IMR-90 (cell line): ENCODE measurements at regions not wholly inside any gene's neighbourhood (a gene's known extent, or its start where the extent isn't known, plus 50 kb on each side); places are given as distances from the start of the nearest gene placed in this dataset.

Source experiments
- ATAC-seq: fragments of 200-7000 bp; cut with Tn5 transposase; 2 replicates; pipeline ENCODE4 v1.9.1; 2020; ENCODE audit warnings: low read depth, mild to moderate bottlenecking, moderate library complexity
- BruUV-seq: library from RNA; stranded (reverse); fragments of 400-500 nt; replicated peaks from 2 replicates; lab custom pipeline; 2021; lab: Mats Ljungman, UMichigan
- CTCF ChIA-PET: fragments of 300-600 bp; formaldehyde crosslinking; extraction: SDS; loops from one replicate; lab custom pipeline; 2021; ENCODE audit warnings: antibody characterized with exemption; lab: Yijun Ruan, JAX
- POLR2A ChIA-PET: fragments of 300-600 bp; sonication (Branson Sonifier 250); formaldehyde crosslinking; loops from one replicate; lab custom pipeline; 2022; ENCODE audit warnings: antibody characterized with exemption; ENCODE audit not compliant: unreplicated experiment; lab: Charles Lee
- DNase-seq: peaks from one replicate; pipeline ENCODE4 v3.0.0; 2013
- H2AFZ ChIP-seq: replicated peaks from 2 replicates; pipeline ENCODE3; 2013; ENCODE audit warnings: low read length, mild to moderate bottlenecking; ENCODE audit not compliant: poor library complexity
- H2AK5ac ChIP-seq: 2 replicates; pipeline ENCODE4 v1.6.1; 2013; ENCODE audit warnings: low read depth, low read length, inconsistent platforms
- H2AK9ac ChIP-seq: replicated peaks from 2 replicates; pipeline ENCODE3; 2013; ENCODE audit warnings: mild to moderate bottlenecking, low read depth, low read length, moderate library complexity; ENCODE audit not compliant: poor library complexity
- H2BK120ac ChIP-seq: 2 replicates; pipeline ENCODE4 v1.6.1; 2013; ENCODE audit warnings: low read depth, low read length, inconsistent platforms
- H2BK15ac ChIP-seq: 3 replicates; pipeline ENCODE4 v1.6.1; 2013; ENCODE audit warnings: low read depth, low read length, inconsistent platforms
- H2BK20ac ChIP-seq: 2 replicates; pipeline ENCODE4 v1.6.1; 2013; ENCODE audit warnings: low read depth, mild to moderate bottlenecking, inconsistent platforms, low read length, moderate library complexity
- H2BK5ac ChIP-seq: 2 replicates; pipeline ENCODE4 v1.6.1; 2013; ENCODE audit warnings: mild to moderate bottlenecking, low read depth, low read length, inconsistent platforms; ENCODE audit not compliant: poor library complexity, severe bottlenecking
- H3K14ac ChIP-seq: replicated peaks from 2 replicates; pipeline ENCODE4 v1.6.1; 2013; ENCODE audit warnings: low read depth, low read length, inconsistent platforms
- H3K18ac ChIP-seq: 2 replicates; pipeline ENCODE4 v1.6.1; 2013; ENCODE audit warnings: low read depth, low read length, control low read depth
- H3K23ac ChIP-seq: 2 replicates; pipeline ENCODE4 v1.6.1; 2013; ENCODE audit warnings: low read depth, low read length, inconsistent platforms
- H3K27ac ChIP-seq: 2 replicates; pipeline ENCODE4 v1.5.1; 2013; ENCODE audit warnings: mild to moderate bottlenecking, control low read depth, low read length; ENCODE audit not compliant: insufficient read depth
- H3K27me3 ChIP-seq: 2 replicates; pipeline ENCODE4 v1.6.1; 2013; ENCODE audit warnings: low read length; ENCODE audit not compliant: control insufficient read depth, insufficient read depth
- H3K36me3 ChIP-seq: 2 replicates; pipeline ENCODE4 v1.6.1; 2013; ENCODE audit warnings: low read length, mixed read lengths; ENCODE audit not compliant: control insufficient read depth, insufficient read depth
- H3K4ac ChIP-seq: 2 replicates; pipeline ENCODE4 v1.6.1; 2013; ENCODE audit warnings: low read depth, low read length, inconsistent platforms
- H3K4me1 ChIP-seq: 2 replicates; pipeline ENCODE4 v1.6.1; 2013; ENCODE audit warnings: low read length, mixed read lengths; ENCODE audit not compliant: control insufficient read depth, insufficient read depth
- H3K4me2 ChIP-seq: 2 replicates; pipeline ENCODE4 v1.6.1; 2013; ENCODE audit warnings: low read depth, mild to moderate bottlenecking, control low read depth, low read length, moderate library complexity
- H3K4me3 ChIP-seq: 2 replicates; pipeline ENCODE4 v1.5.1; 2013; ENCODE audit warnings: low read depth, mild to moderate bottlenecking, control low read depth, low read length, moderate library complexity; ENCODE audit not compliant: insufficient read depth
- H3K56ac ChIP-seq: 2 replicates; pipeline ENCODE4 v1.6.1; 2013; ENCODE audit warnings: low read length, inconsistent platforms; ENCODE audit not compliant: insufficient read depth; ENCODE audit errors: extremely low read depth
- H3K79me1 ChIP-seq, 2 experiments: 2 replicates each; pipeline ENCODE4 v1.6.1; 2013; ENCODE audit warnings: low read length in 2 of 2, inconsistent platforms in 1 of 2, low read depth in 1 of 2
- H3K9ac ChIP-seq: 2 replicates; pipeline ENCODE4 v1.6.1; 2013; ENCODE audit warnings: low read depth, low read length, control low read depth
- H3K9me1 ChIP-seq: 2 replicates; pipeline ENCODE4 v1.6.1; 2013; ENCODE audit warnings: low read length, inconsistent platforms; ENCODE audit not compliant: insufficient read depth
- H3K9me3 ChIP-seq: 2 replicates; pipeline ENCODE4 v1.6.1; 2013; ENCODE audit warnings: low read length; ENCODE audit not compliant: control insufficient read depth, insufficient read depth
- H4K20me1 ChIP-seq: 2 replicates; pipeline ENCODE4 v1.6.1; 2013; ENCODE audit warnings: low read length, inconsistent platforms; ENCODE audit not compliant: insufficient read depth
- H4K5ac ChIP-seq: 2 replicates; pipeline ENCODE4 v1.6.1; 2013; ENCODE audit warnings: mild to moderate bottlenecking, low read depth, low read length, control low read depth
- H4K8ac ChIP-seq, 2 experiments: 2 replicates each; pipeline ENCODE4 v1.6.1; 2013; ENCODE audit warnings: low read depth in 2 of 2, low read length in 2 of 2, control low read depth in 1 of 2, inconsistent platforms in 1 of 2
- H4K91ac ChIP-seq: 2 replicates; pipeline ENCODE4 v1.6.1; 2013; ENCODE audit warnings: low read depth, low read length, inconsistent platforms; ENCODE audit not compliant: insufficient read depth
- CEBPB ChIP-seq: IDR thresholded peaks from 2 replicates; pipeline ENCODE4 v1.6.1; 2012; ENCODE audit warnings: low read depth, low read length, improper control_type of control experiment
- CHD1 ChIP-seq: IDR thresholded peaks from 2 replicates; pipeline ENCODE4 v1.6.1; 2012; ENCODE audit warnings: low read depth, low read length, improper control_type of control experiment
- MXI1 ChIP-seq: IDR thresholded peaks from 2 replicates; pipeline ENCODE4 v1.6.1; 2012; ENCODE audit warnings: low read depth, mild to moderate bottlenecking, low read length, moderate library complexity, borderline replicate concordance
- NFE2L2 ChIP-seq: fragments of 150-350 bp; IDR thresholded peaks from 2 replicates; pipeline ENCODE4 v1.6.1; 2016; ENCODE audit warnings: low read depth, mild to moderate bottlenecking, low read length
- RAD21 ChIP-seq: IDR thresholded peaks from 2 replicates; pipeline ENCODE4 v1.6.1; 2012; ENCODE audit warnings: low read length, improper control_type of control experiment
- SMC3 ChIP-seq: fragments of 150-350 bp; IDR thresholded peaks from 2 replicates; pipeline ENCODE4 v1.6.1; 2016; ENCODE audit warnings: low read depth, mild to moderate bottlenecking, antibody characterized with exemption, low read length, moderate library complexity
- WGBS, 2 experiments: methylation state at CpG; one replicate each; pipeline versions ENCODE4 v1.1.5 to v1.1.7; 2013; ENCODE audit warnings: missing lambda C conversion rate in 2 of 2; ENCODE audit not compliant: insufficient read length in 1 of 2; ENCODE audit errors: extremely low coverage in 2 of 2; 5-methylcytosine and 5-hydroxymethylcytosine counted together
- dilution Hi-C: fragments of 300-500 bp; cut with HindIII; formaldehyde crosslinking; loops from one replicate; pipeline ENCODE4 v1.14.3; 2018; ENCODE audit warnings: low sequenced_read_pairs; ENCODE audit not compliant: unreplicated experiment
- in situ Hi-C: fragments of 300-500 bp; cut with MboI; formaldehyde crosslinking; loops from 3 replicates; pipeline ENCODE4 v1.14.3; 2019; ENCODE audit warnings: low sequenced_read_pairs, inconsistent platforms, mixed read lengths
- intact Hi-C: fragments of 100-400 bp; cut with micrococcal nuclease; formaldehyde crosslinking; loops from 2 replicates; pipeline ENCODE4 v1.10.0; 2022
- TF ChIP-seq, protein P1 (sequence below): fragments of 150-350 bp; IDR thresholded peaks from 2 replicates; pipeline ENCODE4 v1.6.1; 2017; ENCODE audit warnings: mild to moderate bottlenecking, antibody characterized with exemption, low read length, low read depth
- TF ChIP-seq, protein P2 (sequence below): fragments of 150-350 bp; IDR thresholded peaks from 2 replicates; pipeline ENCODE4 v1.6.1; 2016; ENCODE audit warnings: low read depth, mild to moderate bottlenecking, low read length, moderate library complexity, borderline replicate concordance

DNA sequence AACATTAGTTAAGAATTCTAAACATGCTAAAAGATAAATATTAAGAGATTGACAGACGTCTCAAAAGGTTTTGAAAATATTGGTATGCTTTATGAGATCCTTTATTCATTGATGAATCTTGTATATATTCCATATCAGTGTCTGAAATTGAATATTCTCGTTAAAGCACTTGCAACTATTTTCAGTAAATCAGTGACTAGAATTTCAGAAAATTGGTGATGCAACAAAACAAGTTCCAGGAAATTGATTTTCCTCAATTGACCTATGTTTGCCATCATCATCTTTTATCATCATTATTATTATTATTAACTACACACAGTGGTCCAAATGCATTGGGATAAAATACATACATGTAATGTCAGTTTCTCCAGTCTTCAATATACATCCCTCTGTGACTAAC is 453.6 kb downstream of the CCER1 start:
- Histone ChIP-seq H3K9ac (no peak overlapping the region), H3K14ac (no peak overlapping the region), H3K9me3 (no peaks in the 10 kb centered on the region), H4K91ac (no peak overlapping the region), H3K9me1 (no peaks in the 10 kb centered on the region), H4K20me1 (no peaks in the 10 kb centered on the region), H2AK9ac (no peak overlapping the region), H2BK120ac (no peak overlapping the region), H2BK20ac (no peak overlapping the region), H3K18ac (no peak overlapping the region), H3K4ac (no peak overlapping the region), H3K4me3 (no peak overlapping the region), H3K27ac (no peak overlapping the region), H3K27me3 (no peaks in the 10 kb centered on the region), H3K56ac (no peak overlapping the region), H2BK5ac (no peak overlapping the region), H2AK5ac (no peak overlapping the region), H3K4me1 (no peaks in the 10 kb centered on the region), H3K23ac (no peak overlapping the region), H3K4me2 (no peak overlapping the region), H3K79me1 (no peaks in the 10 kb centered on the region), H4K5ac (no peak overlapping the region), H3K36me3 (no peaks in the 10 kb centered on the region), H2AFZ (no peak overlapping the region), H4K8ac (no peak overlapping the region), H2BK15ac (no peak overlapping the region)
- dilution Hi-C loops: no loop called here
- no peak for ATAC-seq
- no peak for DNase-seq
- in situ Hi-C loops: no loop called here
- TF ChIP-seq SMC3: no peak
- TF ChIP-seq NFE2L2: no peak
- TF ChIP-seq MXI1: no peak
- TF ChIP-seq CEBPB: peak; percentile 4; the same call in 1 of the 2 replicates
- no peak for TF ChIP-seq CHD1
- TF ChIP-seq RAD21: no peak
- TF ChIP-seq, protein P1, sequence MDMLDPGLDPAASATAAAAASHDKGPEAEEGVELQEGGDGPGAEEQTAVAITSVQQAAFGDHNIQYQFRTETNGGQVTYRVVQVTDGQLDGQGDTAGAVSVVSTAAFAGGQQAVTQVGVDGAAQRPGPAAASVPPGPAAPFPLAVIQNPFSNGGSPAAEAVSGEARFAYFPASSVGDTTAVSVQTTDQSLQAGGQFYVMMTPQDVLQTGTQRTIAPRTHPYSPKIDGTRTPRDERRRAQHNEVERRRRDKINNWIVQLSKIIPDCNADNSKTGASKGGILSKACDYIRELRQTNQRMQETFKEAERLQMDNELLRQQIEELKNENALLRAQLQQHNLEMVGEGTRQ: no peak
- TF ChIP-seq, protein P2, sequence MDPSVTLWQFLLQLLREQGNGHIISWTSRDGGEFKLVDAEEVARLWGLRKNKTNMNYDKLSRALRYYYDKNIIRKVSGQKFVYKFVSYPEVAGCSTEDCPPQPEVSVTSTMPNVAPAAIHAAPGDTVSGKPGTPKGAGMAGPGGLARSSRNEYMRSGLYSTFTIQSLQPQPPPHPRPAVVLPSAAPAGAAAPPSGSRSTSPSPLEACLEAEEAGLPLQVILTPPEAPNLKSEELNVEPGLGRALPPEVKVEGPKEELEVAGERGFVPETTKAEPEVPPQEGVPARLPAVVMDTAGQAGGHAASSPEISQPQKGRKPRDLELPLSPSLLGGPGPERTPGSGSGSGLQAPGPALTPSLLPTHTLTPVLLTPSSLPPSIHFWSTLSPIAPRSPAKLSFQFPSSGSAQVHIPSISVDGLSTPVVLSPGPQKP: no peak
- no TSS peak for BruUV-seq
- POLR2A ChIA-PET: no interaction called here
- CTCF ChIA-PET: interaction anchor here (0.6 kb wide), 1 partner anchor 159 kb away, joined by 4 read pairs; no protein-coding TSS in a partner anchor
- intact Hi-C loops: no loop called here
- no CpG with 5 or more reads among the region's 2 CpGs for WGBS, 2 experiments
